ENCODE measurements at regions not wholly inside any gene's neighbourhood (a gene's known extent, or its start where the extent isn't known, plus 50 kb on each side); places are given as distances from the start of the nearest gene placed in this dataset.
"Not testable (repeated sequence)": the region's sequence is repeated elsewhere in the genome, so short reads cannot be mapped to it uniquely, and the experiment has no call there.

- no peak for FAIRE-seq
Observed at GRCh38 chr1:98325646-98326440, 335.7 kb upstream of the SNX7 start.

DNA sequence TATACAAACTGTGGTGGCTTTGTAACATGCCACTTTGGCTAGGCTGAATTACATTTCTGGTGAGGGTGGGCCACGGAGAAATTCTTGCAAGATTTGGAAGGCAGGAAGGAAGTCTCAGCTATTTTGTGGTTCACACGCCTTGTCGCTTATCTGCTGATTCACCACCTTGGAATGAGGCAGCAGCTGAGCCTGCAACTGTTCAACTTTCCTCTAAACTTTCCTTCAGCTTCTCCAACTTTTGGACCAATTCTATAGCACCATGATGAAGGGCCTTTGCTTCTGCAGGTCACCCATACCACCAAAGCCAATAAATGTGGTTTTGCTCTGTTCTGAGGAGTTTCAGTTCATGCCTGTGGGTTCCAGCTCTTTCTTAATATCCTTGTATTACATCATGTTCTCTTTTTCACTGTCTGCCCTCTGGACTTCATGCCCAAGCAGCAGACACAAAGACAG is 337.6 kb upstream of the SNX7 start:
- FAIRE-seq = no peak

- FAIRE-seq = no peak
Observed at GRCh38 chr1:98323388-98323787, 338.1 kb upstream of the SNX7 start.

DNA sequence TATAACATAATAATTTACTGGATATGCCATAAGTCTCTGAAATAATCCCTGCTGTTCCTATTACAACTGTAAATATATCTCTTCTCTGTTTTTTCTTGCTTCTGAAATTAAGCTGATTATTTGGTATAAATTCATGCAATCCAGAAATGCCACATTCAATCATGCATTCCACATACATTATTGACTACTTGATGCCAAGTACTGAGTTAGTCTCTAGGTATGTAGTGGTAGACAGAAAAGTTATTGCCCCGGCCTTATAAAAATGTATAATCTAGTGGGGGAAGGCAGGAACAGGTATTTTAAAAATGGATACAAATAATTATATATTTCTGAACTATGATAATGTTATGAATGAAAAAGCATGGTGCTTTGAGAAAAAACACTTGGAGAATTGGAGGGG is 338.6 kb upstream of the SNX7 start:
- no peak for FAIRE-seq

GRCh38 chr1:98322086-98322485 is 339.4 kb upstream of the SNX7 start:
- no peak for FAIRE-seq

GRCh38 chr1:98321191-98321590 is 340.3 kb upstream of the SNX7 start:
- FAIRE-seq = no peak

GRCh38 chr1:98316286-98316905 is 345.1 kb upstream of the SNX7 start:
- FAIRE-seq = no peak

DNA sequence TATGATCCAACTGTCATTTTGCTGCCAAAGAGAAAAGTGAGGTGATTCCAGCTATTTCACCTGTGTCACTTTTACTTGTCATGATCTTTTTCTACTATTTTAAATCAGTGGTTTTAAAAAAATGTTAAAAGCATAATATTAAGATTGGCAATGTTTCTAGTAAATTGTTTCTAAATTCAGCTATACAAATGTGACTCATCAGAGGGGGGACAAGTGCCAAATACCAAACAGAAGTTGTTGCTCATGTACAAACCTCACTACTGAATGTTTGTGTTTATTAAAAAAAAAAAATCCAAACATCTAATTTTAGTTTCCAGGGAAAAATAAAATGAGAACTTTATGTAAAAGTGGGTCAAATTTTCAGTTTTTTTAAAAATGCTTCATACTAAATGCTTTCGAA is 346.2 kb upstream of the SNX7 start:
- FAIRE-seq = no peak

DNA sequence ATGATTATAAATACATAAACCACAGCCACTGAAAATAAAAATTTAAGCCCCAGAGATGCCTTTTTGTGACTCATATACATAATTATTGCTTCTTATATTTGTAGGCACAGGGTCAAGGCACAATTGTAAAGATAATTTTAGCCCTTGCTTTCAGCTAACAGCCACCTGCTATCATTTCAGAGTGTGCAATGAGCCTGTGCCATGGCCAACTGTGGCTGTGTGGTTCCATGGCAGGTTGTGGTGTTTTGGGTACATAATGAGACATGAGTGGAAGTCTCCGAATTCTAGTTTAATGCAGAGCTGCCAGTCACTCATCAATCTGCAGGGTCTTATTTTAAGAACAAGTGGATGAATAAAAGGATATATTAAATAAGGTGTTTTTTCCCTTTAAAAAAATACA is 346.9 kb upstream of the SNX7 start:
- no peak for FAIRE-seq

DNA sequence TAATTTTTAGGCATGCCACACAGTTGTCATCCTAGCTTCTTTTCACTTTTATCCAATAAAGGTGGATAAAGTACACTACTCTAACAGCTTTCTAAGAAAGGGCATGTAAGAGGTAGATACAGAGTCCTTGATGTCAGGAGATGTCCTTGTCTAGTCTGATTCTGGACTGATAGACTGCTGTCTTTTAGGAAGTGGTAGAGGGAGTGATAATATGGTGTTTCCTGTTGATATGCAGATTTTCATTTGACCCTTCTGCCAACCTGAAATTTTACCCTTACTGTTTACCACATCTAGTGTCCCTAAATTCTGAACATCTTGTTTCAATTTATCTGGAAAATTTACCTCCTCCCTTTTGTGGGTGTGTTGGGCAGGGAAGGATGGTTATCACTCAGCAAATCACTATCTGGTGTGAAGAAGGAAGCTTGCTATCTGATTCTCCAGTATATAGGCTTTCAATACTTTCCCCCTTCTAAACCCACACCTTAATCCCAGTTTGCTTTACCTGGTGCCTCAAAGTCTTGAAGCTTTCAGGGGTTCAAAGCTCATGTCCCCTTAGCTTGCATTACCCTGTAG is 354.9 kb upstream of the SNX7 start:
- no peak for FAIRE-seq

DNA sequence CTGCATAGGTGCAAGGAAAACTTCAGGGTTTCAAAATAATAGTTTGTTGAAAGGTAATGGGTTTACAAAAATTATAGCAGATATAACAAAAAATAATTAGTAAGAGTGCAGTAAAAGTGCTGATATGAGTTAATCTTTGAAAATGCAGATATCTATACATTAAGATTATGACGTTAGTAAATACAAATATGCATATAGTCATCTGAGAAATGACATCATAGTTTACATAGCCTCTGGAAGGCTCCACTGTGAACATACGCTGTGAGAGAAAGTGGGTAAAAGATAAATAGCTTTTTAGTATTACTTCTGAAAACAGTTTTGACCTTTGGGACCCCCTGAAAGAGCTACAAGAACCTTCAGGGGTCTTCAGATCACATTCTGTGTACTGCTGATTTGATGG is 356.2 kb upstream of the SNX7 start:
- FAIRE-seq = no peak

DNA sequence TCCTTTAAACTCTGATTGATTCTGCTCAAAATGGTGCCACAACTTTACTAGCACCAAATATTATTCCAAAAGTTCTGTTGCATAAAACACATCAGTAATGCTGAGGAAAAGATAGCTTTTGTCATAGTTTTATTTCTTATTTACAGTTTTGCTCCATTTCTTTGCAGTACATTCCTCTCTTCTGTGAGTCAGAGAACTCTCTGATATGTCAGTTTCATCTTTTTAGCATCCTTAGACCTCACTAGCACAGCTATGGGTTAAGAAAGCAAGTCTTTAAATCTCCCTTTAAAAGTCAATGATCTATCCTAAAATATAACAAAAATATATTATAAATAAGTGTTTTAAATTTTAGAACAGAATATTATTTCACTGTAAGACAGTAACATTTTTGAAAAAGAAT is 356.6 kb upstream of the SNX7 start:
- FAIRE-seq = no peak

GRCh38 chr1:98299861-98300260 is 361.7 kb upstream of the SNX7 start:
- FAIRE-seq = no peak

DNA sequence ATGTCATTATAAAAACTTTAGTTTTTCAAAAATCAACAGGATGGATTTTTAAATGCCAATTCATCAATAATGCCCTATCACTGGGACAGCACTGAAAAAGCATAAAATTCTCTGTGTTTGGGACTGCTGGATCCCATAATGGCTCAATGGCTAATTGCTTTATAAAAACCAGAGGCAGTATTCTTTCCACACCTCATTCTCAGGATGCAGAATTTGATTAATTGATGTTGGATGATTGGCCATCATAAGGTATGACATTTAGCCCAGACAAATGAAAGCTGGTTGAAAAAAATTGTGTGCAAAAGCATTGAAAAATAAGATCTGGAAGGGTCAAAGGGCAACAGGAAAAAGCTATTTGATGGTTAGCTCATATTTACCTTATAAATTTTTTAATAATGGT is 362.2 kb upstream of the SNX7 start:
- FAIRE-seq = no peak

- FAIRE-seq = no peak
Observed at GRCh38 chr1:98298319-98298718, 363.2 kb upstream of the SNX7 start.

GRCh38 chr1:98296681-98297080 is 364.8 kb upstream of the SNX7 start:
- no peak for FAIRE-seq

DNA sequence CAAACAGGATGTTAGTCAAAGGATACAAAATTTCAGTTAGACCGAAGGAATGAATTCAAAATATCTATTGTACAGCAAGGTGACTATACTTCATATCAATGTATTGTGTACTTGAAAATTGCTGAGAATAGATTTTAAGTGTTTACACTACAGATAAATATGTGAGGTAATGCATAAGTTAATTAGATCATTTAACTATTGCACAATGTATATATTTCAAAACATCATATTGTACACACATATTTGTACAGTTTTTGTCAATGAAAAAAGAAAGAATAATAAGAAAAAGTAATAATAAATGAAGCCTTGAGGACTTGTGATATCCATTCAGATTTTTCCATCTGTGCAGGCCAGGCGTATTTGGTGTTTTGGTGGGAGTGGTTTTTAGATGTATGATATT is 367.4 kb upstream of the SNX7 start:
- FAIRE-seq = no peak

DNA sequence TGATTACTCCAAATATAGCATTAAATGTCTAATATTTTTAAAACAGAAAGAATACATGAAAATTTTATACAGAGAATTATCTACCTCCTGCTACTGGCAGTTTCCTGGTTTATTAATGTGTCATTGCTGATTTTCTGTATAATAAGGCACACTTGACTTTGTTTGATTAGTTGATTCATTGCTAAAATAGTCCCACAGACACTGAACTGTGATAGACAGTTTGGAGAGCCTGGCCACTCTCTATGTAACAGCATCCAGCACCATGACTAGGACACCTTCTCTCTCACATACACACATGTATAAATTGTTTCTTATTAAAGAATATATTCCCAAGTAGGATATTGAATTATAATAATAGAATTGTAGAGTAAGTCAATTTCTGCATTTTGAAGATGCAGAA is 368.5 kb upstream of the SNX7 start:
- FAIRE-seq = no peak

- no peak for FAIRE-seq
Observed at GRCh38 chr1:98289311-98289710, 368.5 kb upstream of the DPYD start.

- FAIRE-seq = no peak
Observed at GRCh38 chr1:98288494-98288893, 367.7 kb upstream of the DPYD start.

GRCh38 chr1:98287626-98288025 is 366.8 kb upstream of the DPYD start:
- FAIRE-seq = no peak

DNA sequence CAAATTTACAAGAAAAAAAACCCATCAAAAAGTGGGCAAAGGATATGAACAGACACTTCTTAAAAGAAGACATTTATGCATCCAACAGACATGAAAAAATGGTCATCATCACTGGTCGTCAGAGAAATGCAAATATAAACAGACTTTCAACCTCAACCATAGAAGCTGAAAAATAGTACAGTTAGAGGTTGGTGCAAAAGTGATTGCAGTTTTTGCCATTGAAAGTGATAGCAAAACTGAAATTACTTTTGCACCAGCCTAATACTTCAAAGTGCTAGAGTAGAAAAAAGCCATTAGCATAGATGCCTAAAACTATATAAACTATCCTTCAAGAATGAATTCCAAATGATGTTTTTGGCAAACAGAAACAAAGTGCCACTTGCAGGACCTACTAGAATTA is 365.8 kb upstream of the DPYD start:
- no peak for FAIRE-seq

DNA sequence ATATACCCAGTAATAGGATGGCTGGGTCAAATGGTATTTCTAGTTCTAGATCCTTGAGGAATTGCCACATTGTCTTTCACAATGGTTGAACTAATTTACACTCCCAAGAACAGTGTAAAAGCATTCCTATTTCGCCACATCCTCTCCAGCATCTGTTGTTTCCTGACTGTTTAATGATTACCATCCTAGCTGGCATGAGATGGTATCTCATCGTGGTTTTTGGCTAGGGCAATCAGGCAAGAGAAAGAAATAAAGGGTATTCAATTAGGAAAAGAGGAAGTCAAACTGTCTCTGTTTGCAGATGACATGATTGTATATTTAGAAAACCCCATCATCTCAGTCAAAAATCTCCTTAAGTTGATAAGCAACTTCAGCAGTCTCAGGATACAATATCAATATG is 364.5 kb upstream of the DPYD start:
- FAIRE-seq = not testable (repeated sequence)

DNA sequence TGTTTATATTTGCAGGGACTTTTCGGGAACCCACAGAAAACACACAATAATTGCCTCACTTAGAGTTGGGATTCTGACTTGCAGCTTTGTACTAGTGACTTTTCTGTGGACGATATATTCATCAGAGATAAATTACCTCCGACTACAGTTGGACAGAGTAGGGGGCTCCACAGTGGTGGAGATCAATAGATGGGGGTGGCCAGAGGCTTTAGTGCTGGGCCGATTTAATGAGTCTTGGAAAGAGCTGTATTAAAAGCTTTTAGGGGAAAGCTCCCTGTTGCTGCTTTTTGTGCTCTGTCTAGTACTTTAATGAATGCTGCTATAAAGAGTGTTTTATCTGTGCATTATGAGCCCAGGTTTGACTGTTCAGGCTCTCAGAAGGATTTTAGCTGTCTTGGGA is 359.2 kb upstream of the DPYD start:
- FAIRE-seq = no peak

DNA sequence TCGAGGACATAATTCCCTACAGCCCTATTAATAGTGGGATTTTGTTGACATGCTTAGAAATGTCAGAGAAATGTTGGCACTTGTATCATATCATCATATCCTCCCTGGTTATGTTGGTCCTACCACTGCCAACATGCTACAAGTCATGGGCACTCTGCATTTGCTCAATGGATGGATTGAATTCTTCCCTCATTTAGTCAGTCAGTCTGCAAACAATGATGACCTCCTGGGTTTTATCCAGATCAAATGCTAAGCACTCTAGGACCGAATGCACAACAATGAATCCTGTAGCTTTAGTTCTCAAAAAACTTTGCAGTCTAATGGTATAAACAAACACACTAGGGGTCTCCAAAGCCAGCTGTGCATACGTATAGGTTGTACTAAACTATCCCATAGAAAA is 357.2 kb upstream of the DPYD start:
- no peak for FAIRE-seq
